ENCODE measurements at regions not wholly inside any gene's neighbourhood (a gene's known extent, or its start where the extent isn't known, plus 50 kb on each side); places are given as distances from the start of the nearest gene placed in this dataset.
A peak's percentile ranks its signal among the peaks of the same experiment; 100 is the strongest.

- ChIA-PET RAD21 (ENCODE audit: unreplicated experiment) (no interaction called here), CTCF (interaction anchor here (0.6 to 1.3 kb wide), 2 partner anchors 102 to 213 kb away, joined by 3 read pairs; no protein-coding TSS in a partner anchor), POLR2A (no interaction called here), SMC1A (ENCODE audit: uncharacterized antibody, unreplicated experiment) (no interaction called here)
- Histone ChIP-seq H3K27me3 (replicated peaks in 1 of 2; ENCODE audit: control insufficient read depth in 2 of 2, insufficient read depth in 2 of 2, low read length in 1 of 2) (no peaks in the 10 kb centered on the region), H3K79me2 (ENCODE audit: control insufficient read depth, insufficient read depth, low read length) (no peaks in the 10 kb centered on the region), H3K9me3 (replicated peaks; ENCODE audit: control insufficient read depth, insufficient read depth, low read length) (no peaks in the 10 kb centered on the region), H2AFZ (ENCODE audit: control insufficient read depth, low read depth, low read length) (no peak overlapping the region), H3K4me1 (ENCODE audit: control insufficient read depth, insufficient read depth, low read length) (no peaks in the 10 kb centered on the region), H3K4me2 (ENCODE audit: control insufficient read depth, insufficient read depth) (no peak overlapping the region), H3K4me3 (no peak overlapping the region), H3K9ac (ENCODE audit: control insufficient read depth, insufficient read depth, low read length) (no peak overlapping the region), H3K27ac (ENCODE audit: control insufficient read depth, insufficient read depth) (no peak overlapping the region), H3K36me3 (ENCODE audit: control insufficient read depth in 2 of 2, insufficient read depth in 2 of 2, low read length in 1 of 2) (no peaks in the 10 kb centered on the region), H4K20me1 (ENCODE audit: control insufficient read depth, insufficient read depth) (no peaks in the 10 kb centered on the region)
- no TSS peak for BruUV-seq (replicated peaks)
- DNase-seq (ENCODE audit: low read depth, low spot score) (no peak), FAIRE-seq (peak; percentile 13), ATAC-seq (no peak)
- in situ Hi-C loops (cut with MboI) (no loop called here), intact Hi-C loops (cut with micrococcal nuclease; ENCODE audit: unreplicated experiment) (no loop called here)
- WGBS (ENCODE audit: insufficient coverage, insufficient replicate concordance, low lambda C conversion rate, missing lambda C conversion rate): 41% methylated on average over 2 of the region's 2 CpGs
- TF ChIP-seq TCF12 (IDR thresholded peaks at IDR 0.05; ENCODE audit: low read depth, low read length) (no peak), E2F8 (IDR thresholded peaks at IDR 0.05; ENCODE audit: low read depth, partially characterized antibody) (no peak), YY1 (IDR thresholded peaks at IDR 0.05; ENCODE audit: low read depth, low read length) (no peak), RUNX3 (IDR thresholded peaks at IDR 0.05; ENCODE audit: low read length) (no peak), SUZ12 (IDR thresholded peaks at IDR 0.05; ENCODE audit: unreplicated experiment) (no peak), NBN (IDR thresholded peaks at IDR 0.05) (no peak), EZH2 (IDR thresholded peaks at IDR 0.05; ENCODE audit: borderline replicate concordance, control insufficient read depth, low read depth, low read length) (no peak), LARP7 (IDR thresholded peaks at IDR 0.05) (no peak), IRF4 (IDR thresholded peaks at IDR 0.05; ENCODE audit: low read depth, low read length) (no peak), CUX1 (IDR thresholded peaks at IDR 0.05; ENCODE audit: insufficient replicate concordance, low read depth, low read length) (no peak), ZBED1 (IDR thresholded peaks at IDR 0.05; ENCODE audit: borderline replicate concordance) (no peak), SIX5 (IDR thresholded peaks at IDR 0.05; ENCODE audit: low read depth, low read length, severe bottlenecking) (no peak), ZNF207 (IDR thresholded peaks at IDR 0.05; ENCODE audit: borderline replicate concordance) (no peak), IKZF2 (IDR thresholded peaks at IDR 0.05) (no peak), PRDM15 (CRISPR knock-in tag; IDR thresholded peaks at IDR 0.05) (no peak)
These were observed 332.5 kb downstream of the C4orf33 start for GRCh38 chr4:129428454-129428853.

Data from GM12878 (cell line).